VCaP (cell line): ENCODE measurements at regions not wholly inside any gene's neighbourhood (a gene's known extent, or its start where the extent isn't known, plus 50 kb on each side); places are given as distances from the start of the nearest gene placed in this dataset.

Source experiments
- H3K27ac ChIP-seq: fragments of 450-650 bp; 2 replicates; pipeline ENCODE4 v1.5.1; 2017
- CTCF ChIP-seq: fragments of 450-650 bp; conservative IDR thresholded peaks from 2 replicates; pipeline ENCODE4 v1.5.1; 2017; ENCODE audit warnings: mild to moderate bottlenecking, moderate library complexity

- TF ChIP-seq CTCF: no peak
- peak overlapping the region; percentile 24; the same call in 1 of the 2 replicates for H3K27ac ChIP-seq
Measured at GRCh38 chr13:106152047-106152446, 383.4 kb downstream of the EFNB2 start.

GRCh38 chr13:106151056-106151699, 384.3 kb downstream of the EFNB2 start:
- H3K27ac ChIP-seq: peak overlapping the region; percentile 24; the same call in 1 of the 2 replicates
- no peak for TF ChIP-seq CTCF

GRCh38 chr13:106145997-106146864, 389.2 kb downstream of the EFNB2 start:
- TF ChIP-seq CTCF: no peak

GRCh38 chr13:106145070-106145469, 390.4 kb downstream of the EFNB2 start:
- no peak for TF ChIP-seq CTCF
- peak overlapping the region; percentile 91 for H3K27ac ChIP-seq

More at GRCh38 chr13:106145997-106146864, 389.2 kb downstream of the EFNB2 start:
- peak overlapping the region; percentile 91 for H3K27ac ChIP-seq

- no peak for TF ChIP-seq CTCF
- peak overlapping the region; percentile 91 for H3K27ac ChIP-seq
Measured at GRCh38 chr13:106143930-106144709, 391.3 kb downstream of the EFNB2 start.

GRCh38 chr13:106143392-106143791, 392.1 kb downstream of the EFNB2 start:
- no peak for TF ChIP-seq CTCF
- H3K27ac ChIP-seq: peak overlapping the region; percentile 91

GRCh38 chr13:106140476-106140875, 395.0 kb downstream of the EFNB2 start:
- no peak for TF ChIP-seq CTCF

More at GRCh38 chr13:106140476-106140875, 395.0 kb downstream of the EFNB2 start:
- no peak overlapping the region for H3K27ac ChIP-seq
